Nephron (organoid): ENCODE measurements at regions not wholly inside any gene's neighbourhood (a gene's known extent, or its start where the extent isn't known, plus 50 kb on each side); places are given as distances from the start of the nearest gene placed in this dataset.

Source experiments
- H3K27ac Mint-ChIP-seq, 3 experiments: 2 replicates each; pipeline ENCODE4 v1.8.0; 2020; ENCODE audit warnings: mixed read lengths in 3 of 3, mild to moderate bottlenecking in 2 of 3, moderate library complexity in 1 of 3
- H3K27me3 Mint-ChIP-seq: 2 replicates; pipeline ENCODE4 v1.8.0; 2021; ENCODE audit warnings: low read depth, mild to moderate bottlenecking, moderate library complexity, mixed read lengths
- H3K36me3 Mint-ChIP-seq: 2 replicates; pipeline ENCODE4 v1.8.0; 2020; ENCODE audit warnings: low read depth, mixed read lengths
- H3K4me1 Mint-ChIP-seq: 2 replicates; pipeline ENCODE4 v1.8.0; 2020; ENCODE audit warnings: mixed read lengths
- H3K4me3 Mint-ChIP-seq, 3 experiments: 2 replicates each; pipeline ENCODE4 v1.8.0; 2020; ENCODE audit warnings: mild to moderate bottlenecking in 3 of 3, mixed read lengths in 3 of 3, moderate library complexity in 2 of 3
- H3K9me3 Mint-ChIP-seq: 2 replicates; pipeline ENCODE4 v1.8.0; 2020; ENCODE audit warnings: mixed read lengths
- CTCF ChIP-seq, 3 experiments: fragments of 200-600 bp; sonication (generic); IDR thresholded peaks; one replicate each; pipeline ENCODE4 v1.5.0; 2021; ENCODE audit warnings: antibody characterized with exemption in 3 of 3; ENCODE audit not compliant: unreplicated experiment in 3 of 3

- H3K27ac Mint-ChIP-seq: no peak overlapping the region
- no peak for TF ChIP-seq CTCF (IDR thresholded peaks at IDR 0.05; ENCODE audit: unreplicated experiment in 3 of 3)
- no peaks in the 10 kb centered on the region for H3K36me3 Mint-ChIP-seq
- no peaks in the 10 kb centered on the region for H3K4me1 Mint-ChIP-seq
- no peaks in the 10 kb centered on the region for H3K27me3 Mint-ChIP-seq
- peaks cover 6% of the 10 kb centered on the region for H3K9me3 Mint-ChIP-seq
- H3K4me3 Mint-ChIP-seq: no peak overlapping the region
Measured at GRCh38 chr4:101464596-101464995, 117.3 kb upstream of the PPP3CA start.

- no peak overlapping the region for H3K27ac Mint-ChIP-seq
- no peaks in the 10 kb centered on the region for H3K36me3 Mint-ChIP-seq
- no peak overlapping the region for H3K4me3 Mint-ChIP-seq
- no peaks in the 10 kb centered on the region for H3K27me3 Mint-ChIP-seq
- TF ChIP-seq CTCF (IDR thresholded peaks at IDR 0.05; ENCODE audit: unreplicated experiment in 3 of 3): no peak
- no peaks in the 10 kb centered on the region for H3K4me1 Mint-ChIP-seq
- peaks cover 38% of the 10 kb centered on the region for H3K9me3 Mint-ChIP-seq
Measured at GRCh38 chr4:101458914-101459313, 111.6 kb upstream of the PPP3CA start.

- peaks cover 38% of the 10 kb centered on the region for H3K9me3 Mint-ChIP-seq
- no peak overlapping the region for H3K27ac Mint-ChIP-seq
- H3K36me3 Mint-ChIP-seq: no peaks in the 10 kb centered on the region
- H3K27me3 Mint-ChIP-seq: no peaks in the 10 kb centered on the region
- no peak for TF ChIP-seq CTCF (IDR thresholded peaks at IDR 0.05; ENCODE audit: unreplicated experiment in 3 of 3)
- H3K4me1 Mint-ChIP-seq: no peaks in the 10 kb centered on the region
- H3K4me3 Mint-ChIP-seq: no peak overlapping the region
Measured at GRCh38 chr4:101458473-101458872, 111.1 kb upstream of the PPP3CA start.

GRCh38 chr4:101451086-101451485, 103.8 kb upstream of the PPP3CA start:
- Mint-ChIP-seq H3K27me3 (no peaks in the 10 kb centered on the region), H3K27ac (no peak overlapping the region), H3K4me1 (no peaks in the 10 kb centered on the region), H3K4me3 (no peak overlapping the region), H3K36me3 (no peaks in the 10 kb centered on the region), H3K9me3 (peaks cover 8% of the 10 kb centered on the region)
- TF ChIP-seq CTCF (IDR thresholded peaks at IDR 0.05; ENCODE audit: unreplicated experiment in 3 of 3): no peak

- Mint-ChIP-seq H3K36me3 (no peaks in the 10 kb centered on the region), H3K4me3 (no peak overlapping the region), H3K9me3 (no peaks in the 10 kb centered on the region), H3K4me1 (peaks cover 6% of the 10 kb centered on the region), H3K27me3 (no peaks in the 10 kb centered on the region), H3K27ac (no peak overlapping the region)
- TF ChIP-seq CTCF (IDR thresholded peaks at IDR 0.05; ENCODE audit: unreplicated experiment in 3 of 3): no peak
Measured at GRCh38 chr4:101441446-101441845, 94.1 kb upstream of the PPP3CA start.

GRCh38 chr4:101439926-101440325, 92.6 kb upstream of the PPP3CA start:
- Mint-ChIP-seq H3K9me3 (no peaks in the 10 kb centered on the region), H3K4me3 (no peak overlapping the region), H3K4me1 (peaks cover 6% of the 10 kb centered on the region), H3K36me3 (no peaks in the 10 kb centered on the region), H3K27me3 (no peaks in the 10 kb centered on the region), H3K27ac (no peak overlapping the region)
- TF ChIP-seq CTCF (IDR thresholded peaks at IDR 0.05; ENCODE audit: unreplicated experiment in 3 of 3): no peak
